SK-N-SH treated with all-trans-retinoic acid at 6 μM for 48 hours (cell line): ENCODE measurements at regions not wholly inside any gene's neighbourhood (a gene's known extent, or its start where the extent isn't known, plus 50 kb on each side); places are given as distances from the start of the nearest gene placed in this dataset.

Experiments used
- ARNTL ChIP-seq: fragments of 450-650 bp; formaldehyde crosslinking; IDR thresholded peaks from 2 replicates; pipeline ENCODE4 v1.5.0; 2020; ENCODE audit warnings: low read depth, mild to moderate bottlenecking, moderate library complexity, borderline replicate concordance
- ISL1 ChIP-seq: fragments of 250-450 bp; sonication (Bioruptor Pico); IDR thresholded peaks from 2 replicates; pipeline ENCODE4 v2.1.2; 2022; ENCODE audit warnings: mild to moderate bottlenecking, moderate library complexity
- PPARA ChIP-seq: fragments of 250-450 bp; sonication (Bioruptor Pico); IDR thresholded peaks from 2 replicates; pipeline ENCODE4 v1.5.0; 2020; ENCODE audit warnings: mild to moderate bottlenecking, borderline replicate concordance
- ZNF70 ChIP-seq: fragments of 450-650 bp; formaldehyde crosslinking; IDR thresholded peaks from 2 replicates; pipeline ENCODE4 v1.5.0; 2020; ENCODE audit warnings: mild to moderate bottlenecking, moderate library complexity
- TF ChIP-seq, protein P1 (sequence below): fragments of 250-450 bp; sonication (Bioruptor Pico); IDR thresholded peaks from 2 replicates; pipeline ENCODE4 v1.8.0; 2020; ENCODE audit warnings: mild to moderate bottlenecking, moderate library complexity, borderline replicate concordance

GRCh38 chr7:66507764-66508296, 120.9 kb upstream of the KCTD7 start:
- no peak for TF ChIP-seq ZNF70 (CRISPR knock-in tag)
- no peak for TF ChIP-seq ARNTL
- no peak for TF ChIP-seq ISL1
- TF ChIP-seq, protein P1, sequence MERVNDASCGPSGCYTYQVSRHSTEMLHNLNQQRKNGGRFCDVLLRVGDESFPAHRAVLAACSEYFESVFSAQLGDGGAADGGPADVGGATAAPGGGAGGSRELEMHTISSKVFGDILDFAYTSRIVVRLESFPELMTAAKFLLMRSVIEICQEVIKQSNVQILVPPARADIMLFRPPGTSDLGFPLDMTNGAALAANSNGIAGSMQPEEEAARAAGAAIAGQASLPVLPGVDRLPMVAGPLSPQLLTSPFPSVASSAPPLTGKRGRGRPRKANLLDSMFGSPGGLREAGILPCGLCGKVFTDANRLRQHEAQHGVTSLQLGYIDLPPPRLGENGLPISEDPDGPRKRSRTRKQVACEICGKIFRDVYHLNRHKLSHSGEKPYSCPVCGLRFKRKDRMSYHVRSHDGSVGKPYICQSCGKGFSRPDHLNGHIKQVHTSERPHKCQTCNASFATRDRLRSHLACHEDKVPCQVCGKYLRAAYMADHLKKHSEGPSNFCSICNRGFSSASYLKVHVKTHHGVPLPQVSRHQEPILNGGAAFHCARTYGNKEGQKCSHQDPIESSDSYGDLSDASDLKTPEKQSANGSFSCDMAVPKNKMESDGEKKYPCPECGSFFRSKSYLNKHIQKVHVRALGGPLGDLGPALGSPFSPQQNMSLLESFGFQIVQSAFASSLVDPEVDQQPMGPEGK: no peak
- TF ChIP-seq PPARA: no peak
